ENCODE measurements at regions not wholly inside any gene's neighbourhood (a gene's known extent, or its start where the extent isn't known, plus 50 kb on each side); places are given as distances from the start of the nearest gene placed in this dataset.
A peak's percentile ranks its signal among the peaks of the same experiment; 100 is the strongest.

DNA sequence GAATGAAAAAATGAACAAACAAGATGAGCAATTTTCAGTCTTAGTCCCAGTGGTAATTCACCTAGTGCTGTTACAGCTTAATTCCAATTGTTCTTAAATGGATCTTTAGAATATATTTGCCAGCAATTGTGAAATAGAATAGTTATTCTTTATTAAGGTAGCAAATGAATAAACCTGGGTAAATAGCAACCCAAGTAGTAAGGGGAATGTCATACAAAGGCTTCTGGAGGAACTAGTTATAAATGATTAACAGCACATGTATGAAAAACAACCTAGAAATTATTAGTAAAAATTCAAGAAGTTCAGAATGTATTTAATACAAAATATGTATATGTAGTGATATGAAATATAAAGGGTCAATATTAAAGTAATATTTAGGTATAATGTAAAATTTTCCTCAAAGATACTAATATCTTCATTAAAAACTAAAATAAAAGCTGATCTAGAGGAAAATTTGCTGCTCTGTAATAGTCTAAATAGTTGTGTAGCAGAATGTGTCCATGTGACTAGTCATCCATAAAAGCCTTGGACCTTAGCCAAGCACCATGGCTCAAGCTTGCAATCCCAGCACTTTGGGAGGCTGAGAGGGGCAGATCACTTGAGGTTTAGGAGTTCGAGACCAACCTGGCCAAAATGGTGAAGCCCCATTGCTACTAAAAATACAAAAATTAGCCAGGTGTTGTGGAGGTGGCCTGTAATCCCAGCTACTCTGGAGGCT is 535.9 kb upstream of the ATXN8OS start:
- TF ChIP-seq, protein P1, sequence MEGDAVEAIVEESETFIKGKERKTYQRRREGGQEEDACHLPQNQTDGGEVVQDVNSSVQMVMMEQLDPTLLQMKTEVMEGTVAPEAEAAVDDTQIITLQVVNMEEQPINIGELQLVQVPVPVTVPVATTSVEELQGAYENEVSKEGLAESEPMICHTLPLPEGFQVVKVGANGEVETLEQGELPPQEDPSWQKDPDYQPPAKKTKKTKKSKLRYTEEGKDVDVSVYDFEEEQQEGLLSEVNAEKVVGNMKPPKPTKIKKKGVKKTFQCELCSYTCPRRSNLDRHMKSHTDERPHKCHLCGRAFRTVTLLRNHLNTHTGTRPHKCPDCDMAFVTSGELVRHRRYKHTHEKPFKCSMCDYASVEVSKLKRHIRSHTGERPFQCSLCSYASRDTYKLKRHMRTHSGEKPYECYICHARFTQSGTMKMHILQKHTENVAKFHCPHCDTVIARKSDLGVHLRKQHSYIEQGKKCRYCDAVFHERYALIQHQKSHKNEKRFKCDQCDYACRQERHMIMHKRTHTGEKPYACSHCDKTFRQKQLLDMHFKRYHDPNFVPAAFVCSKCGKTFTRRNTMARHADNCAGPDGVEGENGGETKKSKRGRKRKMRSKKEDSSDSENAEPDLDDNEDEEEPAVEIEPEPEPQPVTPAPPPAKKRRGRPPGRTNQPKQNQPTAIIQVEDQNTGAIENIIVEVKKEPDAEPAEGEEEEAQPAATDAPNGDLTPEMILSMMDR (IDR thresholded peaks at IDR 0.05; ENCODE audit: insufficient read depth, low read length, poor library complexity, severe bottlenecking) = no peak
- Histone ChIP-seq H3K27me3 (ENCODE audit: control insufficient read depth, insufficient read depth, low read length) (no peaks in the 10 kb centered on the region), H3K36me3 (ENCODE audit: control insufficient read depth, insufficient read depth, low read length) (no peaks in the 10 kb centered on the region), H3K4me3 (ENCODE audit: low read depth, low read length) (no peak overlapping the region)
- peak; percentile 29 for DNase-seq (ENCODE audit: low read depth)

- DNase-seq (ENCODE audit: low read depth) = no peak
- H3K27me3 ChIP-seq (ENCODE audit: control insufficient read depth, insufficient read depth, low read length) = no peaks in the 10 kb centered on the region
- H3K4me3 ChIP-seq (ENCODE audit: low read depth, low read length) = no peak overlapping the region
- H3K36me3 ChIP-seq (ENCODE audit: control insufficient read depth, insufficient read depth, low read length) = no peaks in the 10 kb centered on the region
- TF ChIP-seq, protein P1 (IDR thresholded peaks at IDR 0.05; ENCODE audit: insufficient read depth, low read length, poor library complexity, severe bottlenecking) = no peak
These were observed 540.1 kb upstream of the ATXN8OS start for GRCh38 chr13:69567514-69567913.

GRCh38 chr13:69566104-69566716 is 541.4 kb upstream of the ATXN8OS start:
- no peak for DNase-seq (ENCODE audit: low read depth)
- no peak overlapping the region for H3K4me3 ChIP-seq (ENCODE audit: low read depth, low read length)
- no peaks in the 10 kb centered on the region for H3K27me3 ChIP-seq (ENCODE audit: control insufficient read depth, insufficient read depth, low read length)
- TF ChIP-seq, protein P1 (IDR thresholded peaks at IDR 0.05; ENCODE audit: insufficient read depth, low read length, poor library complexity, severe bottlenecking) = no peak
- H3K36me3 ChIP-seq (ENCODE audit: control insufficient read depth, insufficient read depth, low read length) = no peaks in the 10 kb centered on the region

- no peak overlapping the region for H3K4me3 ChIP-seq (ENCODE audit: low read depth, low read length)
- H3K36me3 ChIP-seq (ENCODE audit: control insufficient read depth, insufficient read depth, low read length) = no peaks in the 10 kb centered on the region
- TF ChIP-seq, protein P1 (IDR thresholded peaks at IDR 0.05; ENCODE audit: insufficient read depth, low read length, poor library complexity, severe bottlenecking) = peak; percentile 54
- peak; percentile 70 for DNase-seq (ENCODE audit: low read depth)
- no peaks in the 10 kb centered on the region for H3K27me3 ChIP-seq (ENCODE audit: control insufficient read depth, insufficient read depth, low read length)
These were observed 542.3 kb upstream of the ATXN8OS start for GRCh38 chr13:69565334-69565733.

DNA sequence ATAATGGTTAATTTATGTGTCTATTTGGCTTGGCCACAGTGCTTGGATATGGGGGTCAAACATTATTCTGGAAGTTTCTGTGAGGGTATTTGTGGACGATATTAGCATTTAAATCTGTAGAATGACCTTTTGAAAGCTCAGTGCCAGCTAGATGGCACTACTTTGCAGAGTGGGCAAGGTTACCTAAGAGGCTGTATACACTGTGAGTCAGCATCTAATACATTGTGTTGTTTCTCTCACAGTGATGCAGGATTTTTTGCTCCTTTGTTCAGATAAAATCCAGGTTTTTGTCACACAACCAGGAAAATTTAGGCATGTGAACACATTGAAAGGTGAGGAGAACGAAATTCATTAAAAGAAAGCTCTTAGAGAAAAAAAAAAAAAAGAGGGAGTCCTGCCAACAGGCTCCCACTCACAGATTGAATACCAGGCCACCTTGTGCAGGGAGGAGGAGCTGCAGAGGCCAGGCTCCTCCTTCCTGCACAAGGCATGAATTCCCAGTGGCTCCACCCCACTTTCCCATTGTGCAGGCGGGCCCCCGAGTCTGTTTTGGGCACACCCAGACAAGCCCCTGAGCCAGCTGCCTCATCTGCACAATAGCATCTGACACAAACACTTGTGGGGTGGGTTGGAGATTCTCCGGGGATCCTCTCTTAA is 551.0 kb upstream of the ATXN8OS start:
- DNase-seq (ENCODE audit: low read depth) = no peak
- Histone ChIP-seq H3K4me3 (ENCODE audit: low read depth, low read length) (no peak overlapping the region), H3K27me3 (ENCODE audit: control insufficient read depth, insufficient read depth, low read length) (no peaks in the 10 kb centered on the region), H3K36me3 (ENCODE audit: control insufficient read depth, insufficient read depth, low read length) (no peaks in the 10 kb centered on the region)
- TF ChIP-seq, protein P1 (IDR thresholded peaks at IDR 0.05; ENCODE audit: insufficient read depth, low read length, poor library complexity, severe bottlenecking) = peak; percentile 16
